HG03159 (cell line): ENCODE measurements at regions not wholly inside any gene's neighbourhood (a gene's known extent, or its start where the extent isn't known, plus 50 kb on each side); places are given as distances from the start of the nearest gene placed in this dataset.
A peak's percentile ranks its signal among the peaks of the same experiment; 100 is the strongest.
"Not testable (repeated sequence)": the region's sequence is repeated elsewhere in the genome, so short reads cannot be mapped to it uniquely, and the experiment has no call there.

Experiments used
- ATAC-seq: cut with Tn5 transposase; IDR thresholded peaks from one replicate; pipeline ENCODE4 v1.9.1; 2021; ENCODE audit warnings: mild to moderate bottlenecking, moderate library complexity; ENCODE audit not compliant: unreplicated experiment

DNA sequence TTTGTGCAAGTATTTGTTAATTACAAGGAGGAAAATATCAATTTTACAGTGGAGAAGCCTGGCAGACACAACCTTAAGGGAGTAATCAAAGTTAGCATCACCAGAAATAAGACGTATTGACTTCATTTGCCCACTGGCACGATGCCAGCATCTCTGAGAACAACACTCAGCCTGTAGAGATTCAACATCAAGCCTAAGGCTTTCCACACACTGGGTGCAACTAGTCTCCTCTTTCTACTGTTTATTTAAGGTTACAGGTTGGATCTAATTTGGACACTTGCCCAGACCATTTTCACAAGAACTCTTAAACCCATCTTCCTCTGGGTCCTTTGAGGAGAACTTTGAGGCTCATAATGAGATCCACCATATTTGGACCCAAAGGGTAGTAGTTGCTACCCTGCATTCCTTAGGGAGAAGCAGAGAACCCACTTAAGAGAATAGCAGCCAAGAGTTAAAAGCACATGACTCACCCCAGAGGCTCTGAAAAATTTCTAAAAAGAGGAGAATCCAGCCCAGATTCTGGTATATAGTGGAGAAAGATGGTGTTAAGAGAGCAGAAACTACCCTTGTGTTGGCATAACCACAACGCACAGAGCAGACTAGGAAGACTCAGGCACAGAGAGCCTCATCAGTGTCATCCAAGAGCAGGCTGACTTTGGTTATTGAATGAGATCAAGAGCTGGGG is 97.3 kb downstream of the CCDC71L start:
- no peak for ATAC-seq

DNA sequence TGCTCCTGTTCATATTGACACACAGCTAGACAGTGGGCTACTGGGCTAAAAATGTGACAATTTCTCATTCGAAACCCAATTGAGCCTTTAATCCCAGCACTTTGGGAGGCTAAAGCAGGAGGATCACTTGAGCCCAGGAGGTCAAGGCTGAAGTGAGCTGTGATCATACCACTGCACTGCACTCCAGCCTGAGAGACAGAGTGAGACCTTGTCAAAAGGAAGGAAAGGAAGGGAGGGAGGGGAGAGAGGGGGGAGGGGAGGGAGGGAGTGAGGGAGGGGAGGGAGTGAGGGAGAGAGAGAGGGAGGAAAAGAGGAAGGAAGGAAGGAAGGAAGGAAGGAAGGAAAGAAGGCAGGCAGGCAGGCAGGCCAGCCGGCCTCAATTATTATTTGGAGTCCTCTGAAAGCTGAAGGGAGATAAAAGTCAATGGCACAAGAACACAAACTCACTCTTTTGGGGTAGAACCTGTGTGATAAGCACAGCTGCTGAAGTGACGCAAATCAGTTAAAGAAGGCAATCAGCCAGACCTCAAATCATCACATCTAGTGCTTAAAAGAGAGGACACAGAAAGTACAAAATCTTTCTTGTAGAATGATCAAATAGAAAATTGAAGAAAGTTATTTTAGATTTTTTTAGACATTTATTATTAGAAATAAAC is 98.1 kb downstream of the CCDC71L start:
- ATAC-seq, result no peak

DNA sequence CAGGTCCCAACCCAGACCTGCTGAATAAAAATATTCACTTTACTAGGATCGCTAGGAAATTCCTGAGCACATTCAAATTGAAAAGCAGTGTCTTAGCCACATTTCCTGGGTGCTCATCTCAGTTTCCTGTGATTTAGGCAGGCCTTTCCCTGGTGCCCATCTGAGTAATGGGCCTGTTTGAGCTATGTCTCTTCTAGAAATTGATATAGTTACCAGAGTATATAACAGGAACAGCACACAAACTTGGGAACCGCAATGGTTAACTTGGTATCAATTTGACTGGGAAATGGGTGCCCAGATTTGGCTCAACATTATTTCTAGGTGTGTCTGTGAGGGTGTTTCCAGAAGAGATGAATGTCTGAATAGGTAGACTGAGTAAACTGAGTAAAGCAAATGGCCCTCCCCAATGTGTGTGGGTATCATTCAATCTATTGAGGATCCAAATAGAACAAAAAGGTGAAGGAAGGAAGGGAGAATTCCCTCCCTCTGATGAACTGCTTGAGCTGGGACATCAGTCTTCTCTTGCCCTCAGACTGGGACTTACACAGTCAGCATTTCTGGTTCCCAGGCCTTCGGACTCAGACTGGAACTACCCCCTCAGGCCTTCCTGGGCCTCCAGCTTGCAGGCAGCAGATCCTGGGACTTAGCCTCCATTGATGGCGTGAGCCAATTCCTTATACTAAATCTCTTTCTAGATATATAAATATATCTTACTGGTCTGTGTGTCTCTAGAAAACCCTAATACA is 99.1 kb downstream of the CCDC71L start:
- no peak for ATAC-seq

DNA sequence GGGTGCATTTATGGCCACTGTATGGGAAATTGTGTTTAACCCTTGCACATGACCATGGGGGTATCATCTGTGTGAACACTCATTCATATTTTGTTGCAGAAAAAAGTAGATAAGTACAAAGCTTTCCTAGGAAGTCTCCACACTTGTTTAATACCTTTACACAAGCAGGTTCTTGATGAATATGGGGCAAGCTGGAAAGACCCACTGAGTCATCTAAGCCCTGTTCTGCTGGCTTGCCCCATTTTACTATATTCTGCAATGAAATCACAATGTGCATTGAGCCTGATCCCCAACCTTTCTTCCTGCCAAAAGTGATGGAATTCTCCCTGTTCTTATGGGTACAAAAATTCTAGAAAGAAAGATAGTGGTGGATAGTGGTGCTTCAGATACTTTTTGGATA is 99.8 kb downstream of the CCDC71L start:
- ATAC-seq, result no peak

DNA sequence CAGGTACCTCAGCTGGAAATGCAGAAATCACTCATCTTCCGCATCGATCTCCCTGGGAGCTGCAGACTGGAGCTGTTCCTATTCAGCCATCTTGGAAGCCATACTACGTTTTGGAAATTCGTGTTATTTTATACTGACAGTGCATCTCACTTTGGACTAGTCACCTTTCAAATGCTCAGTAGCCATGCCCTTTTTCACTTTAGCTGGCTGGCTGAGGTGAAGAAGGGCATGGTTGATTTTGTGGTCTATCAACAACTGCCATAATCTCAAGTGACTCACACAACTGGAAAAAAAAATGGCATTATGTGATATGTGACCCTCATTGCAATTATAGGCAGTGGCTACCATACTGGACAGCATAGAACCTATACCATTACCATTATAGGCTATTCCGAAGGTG is 100.5 kb downstream of the CCDC71L start:
- ATAC-seq, result no peak

DNA sequence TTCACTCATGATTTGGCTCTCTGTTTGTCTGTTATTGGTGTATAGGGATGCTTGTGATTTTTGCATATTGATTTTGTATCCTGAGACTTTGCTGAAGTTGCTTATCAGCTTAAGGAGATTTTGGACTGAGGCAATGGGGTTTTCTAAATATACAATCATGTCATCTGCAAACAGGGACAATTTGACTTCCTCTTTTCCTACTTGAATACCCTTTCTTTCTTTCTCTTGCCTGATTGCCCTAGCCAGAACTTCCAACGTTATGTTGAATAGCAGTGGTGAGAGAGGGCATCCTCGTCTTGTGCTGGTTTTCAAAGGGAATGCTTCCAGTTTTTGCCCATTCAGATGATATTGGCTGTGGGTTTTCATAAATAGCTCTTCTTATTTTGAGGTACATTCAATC is 104.7 kb downstream of the CCDC71L start:
- ATAC-seq, result not testable (repeated sequence)

DNA sequence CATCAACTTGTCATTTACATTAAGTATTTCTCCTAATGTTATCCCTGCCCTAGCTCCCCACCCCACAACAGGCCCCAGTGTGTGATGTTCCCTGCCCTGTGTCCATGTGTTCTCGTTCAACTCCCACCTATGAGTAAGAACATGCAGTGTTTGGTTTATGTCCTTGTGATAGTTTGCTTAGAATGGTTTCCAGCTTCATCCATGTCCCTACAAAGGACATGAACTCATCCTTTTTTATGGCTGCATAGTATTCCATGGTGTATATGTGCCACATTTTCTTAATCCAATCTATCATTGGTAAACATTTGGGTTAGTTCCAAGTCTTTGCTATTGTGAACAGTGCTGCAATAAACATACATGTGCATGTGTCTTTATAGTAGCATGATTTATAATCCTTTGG is 106.3 kb downstream of the CCDC71L start:
- ATAC-seq, result not testable (repeated sequence)

DNA sequence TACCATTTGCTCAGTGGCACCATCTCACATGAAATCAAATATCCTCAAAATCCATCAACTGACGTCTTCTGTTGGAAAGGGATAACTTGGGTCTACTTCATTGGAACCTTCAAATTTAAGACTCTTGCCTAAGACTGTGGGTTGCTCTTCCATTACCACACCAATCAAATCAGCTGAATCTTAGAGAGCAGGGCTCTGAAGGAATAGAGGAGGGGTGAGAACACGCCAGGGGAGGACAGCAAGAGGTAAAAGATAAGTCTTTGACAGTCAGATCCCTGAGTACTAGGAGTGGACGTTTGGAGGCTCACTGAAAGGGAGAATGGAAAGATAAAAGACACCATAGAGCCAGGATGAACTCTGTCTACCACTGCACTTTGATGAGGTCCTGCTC is 107.5 kb downstream of the CCDC71L start:
- ATAC-seq, result no peak

DNA sequence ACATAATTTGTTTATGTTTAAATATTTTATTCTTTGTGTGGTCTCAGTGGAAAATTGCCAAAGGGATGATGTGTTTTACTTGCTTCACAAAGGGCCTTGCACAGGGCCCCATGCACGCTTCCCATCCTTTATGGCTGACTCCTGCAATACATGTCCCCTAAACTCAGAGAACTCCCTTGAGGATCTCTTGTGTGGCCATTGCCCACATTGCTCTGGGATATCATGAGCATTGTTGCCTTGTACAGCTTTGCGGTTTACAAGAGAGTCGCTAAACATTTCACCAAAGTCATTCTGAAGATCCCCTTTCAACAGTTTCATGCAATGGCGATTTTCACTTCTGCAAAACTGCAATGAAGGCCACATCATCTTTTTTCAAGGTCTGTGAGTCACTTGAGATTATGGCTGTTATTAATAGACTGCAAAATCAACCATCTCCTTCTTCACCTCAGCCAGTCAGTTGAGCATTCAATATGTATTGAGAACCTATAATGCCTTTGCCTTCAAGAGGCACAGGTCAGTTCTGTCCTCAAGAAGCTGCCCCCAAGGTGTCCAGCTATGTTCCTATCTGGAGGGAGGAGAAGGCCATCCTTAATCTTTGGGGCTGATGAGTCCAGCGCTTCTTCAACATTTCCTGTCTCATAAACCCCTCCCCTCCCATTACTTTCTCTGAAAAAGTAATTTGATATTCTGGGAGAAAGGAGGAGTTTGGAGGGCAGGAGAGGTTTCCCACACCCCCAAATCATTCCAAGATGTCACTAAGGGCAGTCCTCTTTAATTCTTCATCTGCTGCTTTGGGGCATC is 108.1 kb downstream of the CCDC71L start:
- peak; percentile 97 for ATAC-seq

DNA sequence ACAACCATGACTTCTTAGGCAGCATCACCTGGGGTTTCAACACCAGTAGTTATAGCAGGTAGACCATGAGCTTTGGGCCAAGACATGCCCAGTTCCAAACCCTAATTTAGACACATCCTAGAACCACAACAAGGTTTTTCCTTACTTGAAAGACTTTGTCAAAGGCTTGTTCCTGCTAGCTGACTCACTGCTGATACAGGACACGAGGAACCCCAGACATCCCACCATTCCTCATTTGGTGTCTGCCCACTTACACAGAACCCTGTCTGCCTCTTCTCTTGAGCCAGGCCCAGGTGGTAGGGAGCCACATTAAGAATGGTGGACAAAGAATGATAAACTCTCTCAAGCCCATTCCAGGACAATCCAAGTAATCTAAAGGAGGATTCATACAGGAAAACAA is 109.0 kb downstream of the CCDC71L start:
- ATAC-seq, result no peak

DNA sequence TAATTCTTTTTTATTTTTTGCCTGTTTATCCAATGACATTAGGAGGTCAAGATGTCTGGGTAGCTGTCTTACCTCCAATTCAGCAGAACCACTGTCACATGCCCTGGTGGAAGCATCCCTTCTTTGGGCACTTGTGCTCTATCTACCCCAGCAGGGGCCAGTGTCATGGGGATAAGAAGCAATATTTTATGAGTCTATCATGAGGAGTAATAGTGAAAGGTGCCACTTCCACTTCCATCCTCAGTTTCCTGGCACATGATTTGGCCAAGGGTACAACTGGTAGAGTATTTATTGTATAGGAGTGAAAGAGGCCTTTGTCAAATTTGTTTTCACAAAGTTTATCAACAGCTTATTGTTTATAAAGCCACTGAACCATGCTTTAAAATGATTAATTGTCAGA is 112.5 kb downstream of the CCDC71L start:
- ATAC-seq, result no peak

DNA sequence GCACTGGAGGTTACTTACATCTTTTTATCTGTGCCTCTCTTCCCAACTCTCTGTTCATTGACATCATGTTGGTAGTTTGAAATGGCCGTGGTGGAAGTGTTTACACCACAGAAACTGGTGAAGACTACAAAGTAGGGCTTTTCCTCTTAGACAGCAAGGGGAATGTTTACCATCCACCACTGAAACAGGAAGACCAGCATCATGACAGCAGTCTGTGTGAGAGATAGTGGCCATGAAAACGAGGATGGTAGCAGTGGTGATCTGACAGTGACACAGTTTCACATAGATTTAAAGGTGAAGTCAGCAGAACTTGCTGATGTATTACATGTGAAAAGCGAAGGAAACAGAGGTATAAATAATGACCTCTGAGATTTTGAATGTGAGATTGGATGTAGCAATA is 115.7 kb downstream of the CCDC71L start:
- ATAC-seq, result no peak

DNA sequence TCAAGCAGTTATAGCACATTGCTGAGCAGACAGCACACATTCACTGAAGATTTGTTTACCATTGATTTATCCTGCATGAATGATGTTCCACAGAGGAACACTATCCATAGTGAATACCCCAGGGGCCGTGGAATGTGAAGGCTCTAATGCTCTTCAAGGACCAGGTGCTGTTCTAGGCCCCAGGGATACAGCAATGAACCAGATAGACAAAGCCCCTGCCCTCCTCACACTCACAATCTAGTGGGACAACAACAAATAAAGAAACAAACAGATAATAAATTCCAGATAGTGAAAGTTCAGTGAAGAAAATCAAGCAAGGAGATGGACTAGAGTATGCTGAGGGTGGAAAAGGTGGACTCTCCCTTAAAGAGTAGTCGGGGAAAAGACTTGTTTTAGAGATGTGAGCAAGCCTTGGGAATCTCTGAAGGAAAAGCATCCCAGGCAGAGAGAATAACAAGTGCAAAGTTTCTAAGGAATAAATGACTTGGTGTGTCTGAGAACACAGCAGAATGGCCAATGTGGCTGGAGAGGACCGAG is 117.7 kb downstream of the CCDC71L start:
- ATAC-seq, result no peak

DNA sequence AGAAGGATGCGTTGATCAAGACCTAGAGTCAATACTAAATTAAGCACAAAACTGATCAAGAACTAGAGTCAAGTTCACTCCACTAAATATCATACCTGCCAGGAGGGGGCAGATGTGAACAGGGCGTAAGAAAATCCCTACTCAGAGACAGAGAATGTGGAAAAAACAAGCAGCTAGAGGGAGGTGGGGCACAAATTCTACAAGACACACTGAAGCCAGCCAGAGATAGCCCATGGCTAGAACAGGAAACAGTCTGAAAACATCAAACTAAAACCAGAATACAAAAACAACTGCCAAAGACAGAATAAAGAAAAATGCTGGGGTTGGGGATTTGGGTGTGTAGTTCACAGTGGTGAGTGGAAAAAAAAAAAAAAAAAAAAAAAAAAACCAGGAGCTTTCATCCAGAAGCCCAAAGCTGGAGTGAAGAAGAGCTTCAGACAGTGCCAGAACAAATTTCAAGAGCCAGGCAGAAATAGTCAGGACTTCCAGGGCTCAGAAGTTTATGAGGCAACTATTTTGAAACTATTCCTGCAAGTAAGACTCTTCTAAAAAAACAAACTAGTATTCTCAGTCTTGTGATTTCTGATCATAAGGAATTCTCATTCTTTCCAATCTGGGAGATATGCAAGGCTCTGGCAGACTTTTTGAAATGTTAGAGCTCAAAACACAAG is 118.3 kb downstream of the CCDC71L start:
- peak; percentile 71 for ATAC-seq

DNA sequence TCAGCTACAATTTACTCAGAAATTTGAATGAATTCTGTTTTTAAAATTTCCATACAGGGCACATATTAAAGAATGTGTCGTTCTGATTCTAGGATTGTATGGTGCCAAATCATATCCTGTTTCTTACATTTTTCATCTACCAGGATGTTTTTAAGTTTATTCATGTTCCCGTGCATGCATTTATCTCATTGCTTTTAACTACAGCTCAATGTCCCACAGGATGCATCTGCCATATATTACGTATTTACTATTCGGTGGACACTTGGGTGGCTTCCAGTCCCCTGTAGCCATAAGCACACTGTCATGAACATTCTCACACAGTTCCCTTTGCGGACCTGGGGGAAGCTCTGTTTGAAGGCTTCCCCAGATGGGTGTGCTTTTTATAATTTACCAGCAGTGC is 122.3 kb downstream of the CCDC71L start:
- ATAC-seq, result no peak

DNA sequence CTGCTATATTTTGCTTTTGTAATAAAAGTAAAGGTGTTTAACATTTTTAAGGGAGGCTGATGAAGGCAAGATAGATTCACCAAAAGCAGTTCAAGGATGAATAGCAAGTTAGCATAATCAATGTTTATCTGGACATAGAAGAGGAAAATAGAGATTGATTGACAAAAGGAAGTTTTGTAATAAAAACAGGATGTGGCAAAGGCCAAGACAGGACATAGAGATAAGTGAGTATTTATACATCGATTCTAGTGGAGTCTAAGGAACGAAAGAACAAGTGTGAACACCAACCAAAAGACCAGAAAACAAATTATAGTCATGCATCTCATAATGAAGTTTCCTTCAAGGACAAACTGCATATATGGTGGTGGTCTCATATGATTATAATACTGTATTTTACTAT is 123.8 kb downstream of the CCDC71L start:
- no peak for ATAC-seq

DNA sequence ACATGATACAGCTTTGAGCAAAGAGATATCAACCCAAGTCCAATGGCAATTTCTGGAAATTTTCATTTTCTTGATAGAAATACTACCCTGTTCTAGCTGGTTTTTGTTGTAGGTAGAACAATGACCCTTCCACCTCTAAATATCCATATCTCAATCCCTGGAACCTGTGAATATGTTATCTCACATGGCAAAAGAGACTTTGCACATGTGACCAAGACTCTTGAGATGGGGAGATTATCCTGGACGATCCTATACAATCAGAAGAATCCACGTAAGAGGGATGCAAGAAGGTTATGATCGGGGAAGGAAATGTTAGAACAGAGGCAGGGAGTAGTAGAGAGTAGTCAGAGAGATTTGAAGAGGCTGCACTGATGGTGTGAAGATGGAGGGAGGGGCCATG is 124.9 kb downstream of the CCDC71L start:
- no peak for ATAC-seq

DNA sequence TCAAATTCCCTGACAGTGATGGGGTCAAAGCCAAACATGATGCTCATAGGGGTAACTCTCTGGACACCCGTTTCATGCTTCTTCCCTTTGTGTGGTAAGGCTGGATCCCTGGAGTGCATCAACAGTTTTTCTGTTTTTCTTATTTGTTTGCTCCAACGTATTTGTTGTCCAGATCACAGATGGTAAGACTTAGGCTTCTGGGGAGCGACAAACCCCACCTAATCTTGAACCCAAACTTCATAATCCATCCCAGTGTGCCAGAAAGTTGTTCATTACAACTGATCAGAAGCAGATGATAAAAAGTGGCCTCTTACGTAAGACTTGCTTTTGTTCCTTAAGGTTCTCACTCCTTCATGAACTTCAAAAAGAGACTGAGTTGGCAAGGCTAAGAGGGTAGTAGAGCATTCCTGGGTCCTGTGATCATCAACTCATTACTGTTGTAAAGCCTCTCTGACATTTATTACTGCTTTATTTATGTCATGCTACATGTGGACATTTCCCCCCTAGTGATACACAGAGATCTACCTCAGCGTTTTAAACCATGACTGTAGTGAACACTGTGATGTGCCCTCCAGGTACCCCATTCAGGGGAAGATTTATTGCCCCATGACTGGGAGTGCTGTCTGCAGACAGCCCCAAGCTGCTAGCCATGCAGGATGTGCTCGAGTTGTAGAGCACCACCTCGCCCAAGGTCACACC is 125.6 kb downstream of the CCDC71L start:
- no peak for ATAC-seq

DNA sequence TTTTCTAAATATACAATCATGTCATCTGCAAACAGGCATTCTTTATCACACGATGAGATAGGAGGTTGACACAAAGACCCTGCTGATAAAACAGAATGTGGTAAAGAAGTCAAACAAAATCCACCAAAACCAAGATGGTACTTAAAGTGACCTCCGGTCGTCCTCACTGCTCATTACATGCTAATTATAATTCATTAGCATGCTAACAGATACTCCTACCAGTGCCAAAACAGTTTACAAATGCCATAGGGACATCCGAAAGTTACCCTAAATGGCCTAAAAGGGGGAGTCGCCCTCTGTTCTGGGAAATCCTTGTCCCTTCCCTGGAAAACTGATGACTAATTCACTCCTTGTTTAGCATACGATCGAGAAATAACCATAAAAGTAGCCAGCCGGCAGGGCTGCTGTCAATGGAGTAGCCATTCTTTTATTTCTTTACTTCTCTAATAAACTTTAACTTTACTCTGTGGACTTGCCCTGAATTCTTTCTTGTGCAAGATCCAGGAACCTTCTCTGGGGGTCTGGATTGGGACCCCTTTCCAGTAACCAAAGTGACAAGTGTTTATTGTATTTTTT is 126.6 kb downstream of the CCDC71L start:
- ATAC-seq, result no peak

DNA sequence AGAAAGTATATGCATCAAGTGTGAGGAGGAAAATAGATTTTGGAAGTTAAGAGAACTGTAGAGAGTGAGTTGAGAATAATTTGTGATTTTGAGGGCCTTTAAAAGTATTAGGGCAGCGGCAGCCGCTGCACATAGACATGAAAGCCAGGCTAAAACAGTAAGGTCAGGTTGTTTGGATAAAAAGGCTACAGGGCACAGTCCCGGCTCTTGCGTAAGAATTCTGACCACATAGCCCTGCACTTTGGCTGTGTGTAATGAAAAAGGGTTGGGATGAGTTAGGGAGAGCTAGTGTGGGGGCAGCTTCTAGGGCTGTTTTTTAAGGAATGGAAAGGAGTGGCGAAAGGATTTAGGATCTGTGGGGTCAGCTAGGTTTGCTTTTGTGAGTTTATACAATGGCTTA is 130.8 kb downstream of the CCDC71L start:
- not testable (repeated sequence) for ATAC-seq
